NCI-H2029 treated with DMSO at 0.1 percent for 48 hours (cell line): ENCODE measurements at regions not wholly inside any gene's neighbourhood (a gene's known extent, or its start where the extent isn't known, plus 50 kb on each side); places are given as distances from the start of the nearest gene placed in this dataset.

ENCODE experiments used
- DNase-seq: peaks from one replicate; lab custom pipeline; 2025; lab: John Stamatoyannopoulos, UW

DNA sequence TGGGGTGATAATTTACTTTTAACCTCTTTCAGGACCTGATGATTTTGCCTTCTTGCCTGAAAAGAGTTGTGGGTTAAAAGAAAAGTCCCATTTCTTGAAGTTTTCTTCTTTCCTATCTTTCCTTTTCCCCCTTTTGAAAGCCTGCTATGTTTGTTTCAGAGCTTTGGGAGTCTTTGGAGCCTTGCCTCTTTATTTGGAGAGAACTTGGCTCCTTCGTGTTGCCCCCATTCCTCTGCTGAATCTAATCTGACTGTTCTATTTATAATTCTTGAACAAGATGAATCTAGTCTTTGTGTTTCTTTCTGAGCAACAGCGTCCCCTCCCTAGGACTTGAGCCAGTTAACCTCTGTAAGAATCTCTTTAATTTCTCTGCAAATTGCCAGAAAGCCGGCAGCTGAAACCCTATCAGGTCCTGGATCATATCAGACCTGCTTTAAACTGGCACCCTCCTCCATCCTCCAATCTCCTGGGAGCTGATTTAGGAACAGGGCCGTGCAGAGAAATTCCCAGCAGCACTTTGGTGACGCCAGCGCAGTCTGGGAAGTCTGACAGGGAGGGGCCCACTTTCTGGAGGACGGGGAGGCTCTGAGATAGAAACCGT, 289.1 kb upstream of the SORL1-AS1 start:
- DNase-seq, result no peak

DNA sequence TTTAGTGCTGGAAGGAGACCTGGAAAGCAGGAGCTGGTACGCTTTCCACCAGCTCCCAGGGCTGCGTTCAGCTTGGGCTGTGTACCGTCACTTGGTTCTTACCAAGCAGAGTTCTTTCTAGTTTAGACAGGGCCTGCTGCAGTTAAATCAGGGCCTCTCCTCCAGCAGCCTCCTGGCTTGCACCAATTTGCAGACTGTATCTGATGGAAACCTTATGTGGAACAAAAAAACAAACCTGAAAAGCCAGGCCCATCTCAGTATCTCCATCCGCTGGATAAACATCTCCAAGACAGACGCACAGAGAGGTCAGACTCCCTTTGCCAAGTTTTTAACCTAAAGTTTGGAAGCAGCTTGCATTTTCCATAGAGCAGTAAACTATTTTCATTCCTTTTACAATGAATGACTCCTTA, 288.6 kb upstream of the SORL1-AS1 start:
- no peak for DNase-seq

DNA sequence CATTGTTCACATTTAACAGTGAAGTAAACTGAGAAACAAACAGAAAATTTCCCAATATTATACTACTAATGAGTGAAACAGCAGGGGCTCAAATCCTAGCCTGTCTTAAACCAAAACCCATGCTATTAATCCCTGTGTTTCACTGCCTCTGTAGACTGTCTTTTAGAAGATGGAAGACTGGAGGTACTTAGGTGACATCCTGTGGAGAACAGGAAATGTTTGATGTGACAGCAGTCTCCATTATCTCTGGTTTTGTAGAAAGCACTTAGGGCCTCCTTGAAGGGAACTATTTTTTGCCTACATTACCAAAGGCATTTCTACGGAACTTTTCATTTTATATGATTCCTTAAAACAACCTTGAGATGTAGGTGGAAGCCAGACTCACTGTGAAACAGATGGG, 288.1 kb upstream of the SORL1-AS1 start:
- no peak for DNase-seq

DNA sequence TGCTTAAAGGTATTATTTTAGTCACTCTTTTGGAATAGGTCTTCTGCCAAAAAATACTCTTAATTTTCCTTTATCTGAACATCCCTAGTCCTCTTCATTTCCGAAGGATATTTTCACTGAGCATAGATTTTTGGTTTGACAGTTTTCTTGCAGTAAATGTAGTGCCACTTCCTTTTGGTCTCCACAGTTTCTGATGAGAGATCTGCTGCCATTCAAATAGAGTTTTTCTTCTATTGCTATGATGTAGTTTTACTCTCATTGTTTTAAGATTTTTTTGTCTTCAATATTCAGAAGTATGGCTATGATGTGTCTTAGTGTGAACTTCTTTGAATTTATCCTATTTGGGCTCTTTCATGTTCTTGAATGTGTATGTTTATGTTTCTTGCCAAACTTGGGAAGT, 281.1 kb upstream of the SORL1-AS1 start:
- no peak for DNase-seq

DNA sequence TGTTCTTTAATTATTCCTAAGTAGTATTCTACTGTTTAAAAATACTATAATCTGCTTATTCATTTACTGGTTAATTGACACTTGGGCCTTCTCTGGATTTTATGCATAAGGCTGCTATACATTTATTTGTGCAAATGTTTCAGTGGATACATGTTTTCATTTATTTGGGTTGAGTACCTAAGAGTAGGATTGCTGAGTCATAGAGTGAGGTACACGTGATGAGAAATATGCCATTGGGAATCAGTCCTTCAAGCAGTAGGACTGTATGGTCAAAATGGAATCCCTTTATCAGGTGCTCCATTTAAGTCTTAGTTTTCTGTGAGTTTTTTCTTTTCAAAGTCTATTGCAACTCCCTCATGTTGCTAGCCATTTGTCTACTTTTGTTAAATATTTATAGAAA, 275.2 kb upstream of the SORL1-AS1 start:
- DNase-seq, result no peak

DNA sequence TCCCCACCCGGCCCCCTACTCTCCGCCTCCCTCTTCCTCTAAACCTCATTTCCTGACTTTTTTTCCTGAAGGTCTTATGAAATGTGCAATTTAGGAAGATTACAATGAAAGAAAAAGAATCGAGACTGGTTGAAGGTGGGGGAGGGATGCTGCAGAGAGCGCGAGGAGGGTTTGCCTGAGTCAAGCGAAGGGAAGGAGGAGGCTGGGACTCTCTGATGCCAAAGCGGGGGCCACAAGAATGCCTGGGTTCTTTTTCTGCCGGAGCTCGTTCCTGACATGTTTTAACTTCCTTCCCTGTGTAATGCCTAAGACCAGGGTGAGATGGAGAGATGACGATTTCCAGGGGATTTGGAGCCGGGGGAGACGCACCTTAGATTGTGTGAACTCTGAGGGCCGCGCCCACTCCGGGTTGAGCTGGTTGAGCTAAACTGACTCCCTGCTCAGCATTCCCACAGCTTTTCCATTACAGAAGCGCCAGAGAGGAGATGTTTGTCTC, 270.5 kb upstream of the SORL1-AS1 start:
- DNase-seq, result no peak

DNA sequence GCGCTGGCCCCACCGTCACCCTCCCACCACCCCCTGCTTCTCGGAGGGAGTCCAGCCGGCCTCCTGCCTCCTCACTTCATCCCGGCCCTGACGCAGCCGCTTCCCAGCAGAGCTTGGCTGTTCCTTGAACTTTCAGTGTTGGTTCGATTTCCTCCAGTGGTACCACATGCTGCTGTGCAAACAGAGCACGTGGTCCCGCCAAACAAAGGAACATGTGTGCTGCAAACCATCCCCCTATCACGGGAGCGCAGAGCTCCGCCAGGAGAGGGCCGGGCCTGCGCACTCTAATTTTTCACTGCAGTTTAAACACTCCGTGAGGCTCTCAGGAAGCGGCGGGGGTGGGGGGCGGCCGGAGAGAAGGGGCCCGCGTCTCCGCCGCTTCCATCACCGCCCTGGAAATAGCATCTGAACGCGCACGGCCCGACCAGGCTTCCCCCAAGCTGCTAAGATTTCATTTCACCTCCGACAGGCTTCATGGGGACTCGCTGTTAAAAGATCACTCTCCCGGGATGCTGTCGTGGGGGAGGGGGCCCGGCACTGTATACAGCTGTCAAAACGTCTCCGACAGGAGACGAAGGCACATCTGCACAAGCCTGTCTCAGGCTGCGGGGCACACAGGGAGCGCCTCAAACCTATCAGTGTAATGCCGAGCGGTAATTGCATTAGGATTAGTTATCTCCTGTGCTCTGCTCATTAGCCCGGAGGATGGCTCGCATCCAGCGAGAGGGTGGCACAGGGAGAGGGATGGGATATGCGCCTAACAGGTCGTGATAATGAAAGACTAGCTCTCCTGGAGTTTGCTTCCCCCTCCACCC, 269.9 kb upstream of the SORL1-AS1 start:
- DNase-seq, result peak; percentile 51

DNA sequence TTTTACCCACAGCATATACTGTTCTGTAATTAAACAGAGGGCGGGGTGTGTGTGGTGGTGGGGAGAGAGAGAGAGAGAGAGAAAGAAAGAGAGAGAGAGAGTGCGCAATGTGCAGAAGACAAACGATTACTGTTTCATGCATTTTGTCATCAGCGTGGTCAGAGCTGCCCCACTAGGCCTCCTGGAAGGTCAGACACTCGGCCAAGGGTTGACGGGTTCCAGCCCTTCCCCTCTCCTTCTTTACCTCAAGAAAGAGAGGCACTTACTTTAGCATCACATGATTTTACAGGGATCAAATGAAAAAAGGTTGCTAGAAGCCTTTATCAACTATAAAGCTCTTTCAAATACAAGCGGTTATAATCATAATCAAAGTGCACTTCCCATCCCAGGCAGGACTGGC, 269.2 kb upstream of the SORL1-AS1 start:
- no peak for DNase-seq

DNA sequence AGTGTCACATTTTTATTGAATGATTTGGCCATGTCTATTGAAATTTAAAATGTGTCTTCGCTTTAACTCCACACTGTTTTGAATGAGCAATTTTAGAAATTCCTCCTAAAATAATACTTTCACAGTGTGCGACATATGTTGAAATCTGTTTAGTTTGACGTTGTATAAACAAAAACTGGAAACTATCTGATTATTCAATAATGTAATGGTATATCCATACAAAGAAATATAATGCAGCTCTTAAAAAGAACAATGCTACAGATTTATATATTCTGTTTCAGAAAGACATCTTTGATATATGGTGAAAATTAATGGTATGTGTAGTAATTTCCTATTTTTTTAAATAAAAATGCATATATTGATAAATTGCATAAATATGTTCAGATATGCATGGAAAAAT, 268.7 kb upstream of the SORL1-AS1 start:
- no peak for DNase-seq

DNA sequence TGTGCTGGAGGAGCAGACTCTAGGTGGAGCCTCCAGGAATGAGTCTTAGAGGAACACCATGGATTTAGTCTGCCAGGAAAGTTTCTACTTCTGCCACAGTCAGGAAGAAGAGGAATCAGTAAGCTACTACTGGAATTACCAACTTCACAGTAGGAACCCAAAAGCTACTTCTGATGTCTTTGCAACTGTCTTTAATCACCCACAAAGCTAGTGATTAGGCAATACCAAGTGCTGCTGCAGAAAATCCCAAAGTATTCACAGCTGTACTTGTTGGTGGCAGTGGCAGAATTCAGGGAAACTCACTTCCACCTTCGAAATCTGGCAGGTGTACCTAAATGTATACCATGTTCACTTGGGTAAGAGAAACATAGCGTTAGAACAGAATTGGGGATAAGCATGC, 264.5 kb upstream of the SORL1-AS1 start:
- no peak for DNase-seq

DNA sequence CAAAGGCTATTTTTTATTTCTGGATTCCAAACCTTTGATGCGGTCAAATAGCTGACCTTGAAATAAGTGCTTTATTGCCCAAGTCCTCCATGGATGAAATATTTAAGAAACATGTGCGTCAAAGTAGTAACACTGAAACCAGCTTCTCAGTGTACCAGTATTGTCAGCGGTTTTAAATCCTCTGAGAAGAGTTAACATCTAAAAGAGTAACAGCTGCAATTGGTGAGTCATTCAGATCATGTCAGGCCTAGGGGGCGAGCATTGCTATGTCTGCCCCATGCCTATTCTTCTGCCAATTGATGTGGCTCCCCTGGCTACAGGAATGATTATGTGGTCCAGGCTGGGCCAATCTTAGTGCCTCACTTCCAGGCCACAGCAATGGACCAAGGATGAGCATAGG, 263.3 kb upstream of the SORL1-AS1 start:
- DNase-seq, result no peak

DNA sequence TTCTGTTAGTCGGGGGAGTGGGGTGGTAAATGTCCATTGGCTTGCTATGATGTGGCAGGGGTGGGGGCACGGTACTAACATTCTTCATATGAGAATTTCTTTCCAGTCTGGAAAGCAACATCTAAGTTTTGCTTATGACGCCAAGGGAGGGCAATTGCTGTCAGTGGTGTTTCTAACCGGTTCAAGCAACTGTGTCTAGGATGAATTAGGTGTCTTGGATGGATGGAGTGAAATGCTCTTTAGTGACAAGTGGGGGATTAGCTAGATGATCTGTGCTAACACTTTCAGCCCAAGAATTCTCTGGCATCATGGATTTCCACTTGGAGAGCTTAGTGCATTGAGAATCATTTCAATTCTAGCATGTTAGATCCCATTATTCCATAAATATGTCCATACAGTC, 262.6 kb upstream of the SORL1-AS1 start:
- no peak for DNase-seq

DNA sequence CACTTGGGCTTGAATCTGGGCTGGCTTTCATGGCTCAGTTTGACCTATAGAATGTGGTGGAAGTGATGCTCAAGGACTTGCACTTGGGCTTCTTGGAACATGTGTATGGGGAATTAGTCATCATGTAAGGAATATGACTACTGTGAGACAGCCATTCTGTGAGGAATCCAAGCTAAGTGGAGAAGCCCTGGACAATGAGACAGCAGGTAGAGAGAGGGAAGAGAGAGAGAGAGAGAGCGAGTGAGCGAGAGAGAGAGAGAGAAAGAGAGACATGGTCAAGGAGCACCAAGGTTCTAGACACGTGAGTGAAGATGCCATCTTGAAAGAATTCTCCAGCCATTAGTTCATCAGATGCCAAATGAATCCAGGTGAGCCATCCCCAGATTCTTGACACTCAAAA, 261.6 kb upstream of the SORL1-AS1 start:
- DNase-seq, result no peak

DNA sequence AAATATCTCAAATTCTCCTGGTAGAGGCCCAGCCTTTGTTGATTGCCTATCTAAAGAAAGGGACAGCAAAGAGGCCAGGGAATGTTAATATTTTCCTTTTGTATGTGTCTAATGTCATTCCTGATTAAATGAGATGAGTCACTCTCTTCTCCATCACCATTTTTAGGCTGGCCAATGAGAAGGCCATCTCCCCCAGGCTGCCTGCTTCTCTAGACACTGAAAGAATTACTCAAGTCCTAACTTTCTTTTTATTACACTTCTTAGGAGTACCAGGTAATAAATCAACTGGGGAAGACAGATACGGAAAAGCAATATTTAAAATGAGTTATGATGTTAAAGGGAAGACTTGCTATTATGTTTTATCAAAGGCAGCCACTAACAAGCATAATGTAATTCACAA, 259.2 kb upstream of the SORL1-AS1 start:
- DNase-seq, result no peak

DNA sequence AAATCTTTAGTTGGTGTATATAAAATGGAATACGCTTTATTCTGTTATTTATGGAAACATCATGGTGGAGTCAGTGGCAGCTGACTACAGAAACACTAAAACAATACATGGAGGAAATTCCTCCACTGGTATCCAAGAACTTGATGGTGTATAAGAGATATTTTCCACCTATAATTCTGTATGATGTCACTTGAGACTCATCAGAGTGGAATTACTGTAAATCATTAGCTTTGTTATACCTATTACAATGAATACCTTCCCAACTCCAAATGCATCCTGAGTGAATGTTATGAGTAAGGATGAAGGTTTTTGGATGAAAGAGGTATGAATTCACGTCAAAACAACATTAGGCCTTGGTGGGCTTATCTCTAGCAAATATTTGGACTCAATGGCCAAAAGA, 258.5 kb upstream of the SORL1-AS1 start:
- no peak for DNase-seq

DNA sequence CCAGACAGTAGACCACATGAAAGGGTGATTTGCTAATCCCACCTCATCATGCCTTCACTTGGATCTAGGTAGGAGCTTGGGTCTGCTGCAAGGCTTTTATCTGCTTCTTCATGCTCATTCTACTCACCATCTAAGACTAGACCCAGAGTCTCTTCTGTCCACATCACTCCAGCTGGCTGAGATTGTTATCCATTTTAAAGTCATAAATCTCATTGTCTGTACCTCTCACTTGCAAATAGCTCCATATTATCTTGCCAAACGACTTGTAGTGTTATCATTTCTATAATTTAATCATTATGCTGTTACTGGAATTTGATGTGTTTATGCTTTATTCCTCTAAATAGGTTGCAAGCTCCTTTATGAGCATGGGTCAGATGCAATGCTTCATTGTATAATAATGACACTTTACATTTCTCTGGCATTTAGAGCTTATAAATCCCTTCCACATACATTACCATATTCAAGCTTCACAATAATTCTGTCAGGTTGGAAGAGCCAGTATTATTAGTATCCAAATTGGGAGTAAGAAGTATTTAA, 254.2 kb upstream of the SORL1-AS1 start:
- DNase-seq, result no peak

DNA sequence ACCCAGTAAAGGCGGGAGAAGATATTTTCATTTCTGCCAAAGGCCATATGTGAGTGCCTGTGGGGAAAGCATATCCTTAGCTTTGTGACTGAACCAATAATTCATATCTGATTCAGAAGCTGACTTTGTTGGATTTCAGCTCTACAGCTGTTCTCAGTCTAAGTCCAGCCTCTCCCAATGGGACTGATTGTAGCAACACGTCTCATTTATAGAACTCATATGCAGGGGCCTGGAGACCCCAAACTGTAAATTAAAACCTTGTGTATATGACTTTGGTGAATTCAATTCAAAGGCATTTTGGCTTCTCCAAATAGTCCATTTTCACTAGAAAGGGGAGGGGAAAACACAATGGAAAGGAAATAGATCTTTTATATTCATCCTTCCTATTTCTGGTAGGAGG, 250.4 kb upstream of the SORL1-AS1 start:
- no peak for DNase-seq

DNA sequence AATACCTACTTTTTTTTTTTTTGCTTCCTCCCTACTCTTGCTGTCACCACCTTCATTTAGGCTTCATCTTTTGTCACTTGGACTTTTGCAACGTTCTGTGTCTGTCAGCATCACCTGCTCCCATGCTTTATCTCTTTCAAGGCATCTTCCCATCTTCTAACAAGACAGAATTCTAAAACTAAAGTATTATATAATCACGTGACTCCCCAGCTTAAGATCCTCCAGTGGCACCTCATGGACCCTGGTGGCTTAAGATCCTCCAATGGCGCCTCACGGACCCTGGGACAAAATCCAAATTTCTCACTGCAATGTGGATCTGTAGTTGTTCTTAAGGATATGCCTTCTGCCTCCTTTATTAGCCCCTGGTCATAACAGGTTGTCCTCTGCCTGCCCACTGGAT, 248.2 kb upstream of the SORL1-AS1 start:
- DNase-seq, result no peak

DNA sequence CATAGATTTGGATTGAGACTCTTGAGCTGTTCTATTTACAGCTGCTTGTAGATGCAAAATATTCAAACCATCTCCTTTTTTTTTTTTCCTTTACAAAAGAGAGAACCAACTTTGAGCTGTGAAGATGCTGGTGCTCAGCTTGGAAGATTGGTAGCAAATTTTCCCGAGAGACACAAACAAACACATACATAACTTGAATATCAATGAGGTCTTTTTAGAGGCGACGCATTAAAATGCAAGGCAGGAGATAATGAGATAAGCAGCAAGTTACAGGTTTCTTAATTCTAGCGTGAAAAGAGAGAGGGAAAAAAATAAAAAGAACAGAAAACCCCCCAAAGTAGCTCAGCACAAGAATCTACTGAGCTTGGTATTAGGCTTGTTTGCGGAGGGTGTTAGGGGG, 247.0 kb upstream of the SORL1-AS1 start:
- no peak for DNase-seq

DNA sequence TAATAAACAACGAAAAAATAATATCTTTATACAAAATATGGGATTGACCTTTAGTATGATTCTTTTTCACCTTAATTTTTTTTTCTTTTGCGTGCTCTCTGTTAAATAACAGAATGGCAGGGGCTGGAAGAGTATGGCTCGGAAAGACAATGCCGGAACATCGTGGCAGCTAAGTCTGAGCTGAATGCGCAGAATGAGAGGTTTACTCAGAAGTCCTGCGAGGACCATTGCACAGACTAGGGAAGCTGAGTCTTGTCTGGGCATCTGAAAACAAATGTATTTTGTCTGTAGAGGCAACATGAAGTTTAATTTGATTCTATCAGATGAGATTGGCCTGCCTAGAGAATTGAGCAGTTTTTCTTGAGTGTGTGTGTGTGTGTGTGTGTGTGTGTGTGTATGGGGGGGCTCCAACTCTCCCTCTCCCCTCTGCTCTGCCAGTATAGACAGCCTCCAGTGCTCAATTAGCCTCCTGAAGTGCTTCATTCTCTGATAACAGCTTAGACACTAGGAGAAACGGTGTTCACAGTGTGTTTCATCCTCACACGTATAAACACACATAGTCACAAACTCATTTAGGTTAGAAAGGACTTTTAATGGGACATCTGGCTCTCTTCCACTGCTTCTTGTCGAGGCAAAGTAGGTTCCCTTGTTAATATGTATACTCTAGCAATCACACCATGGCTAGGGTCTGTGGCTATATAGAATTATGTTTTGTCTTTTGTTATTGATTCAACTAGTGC, 244.3 kb upstream of the SORL1-AS1 start:
- DNase-seq, result no peak

DNA sequence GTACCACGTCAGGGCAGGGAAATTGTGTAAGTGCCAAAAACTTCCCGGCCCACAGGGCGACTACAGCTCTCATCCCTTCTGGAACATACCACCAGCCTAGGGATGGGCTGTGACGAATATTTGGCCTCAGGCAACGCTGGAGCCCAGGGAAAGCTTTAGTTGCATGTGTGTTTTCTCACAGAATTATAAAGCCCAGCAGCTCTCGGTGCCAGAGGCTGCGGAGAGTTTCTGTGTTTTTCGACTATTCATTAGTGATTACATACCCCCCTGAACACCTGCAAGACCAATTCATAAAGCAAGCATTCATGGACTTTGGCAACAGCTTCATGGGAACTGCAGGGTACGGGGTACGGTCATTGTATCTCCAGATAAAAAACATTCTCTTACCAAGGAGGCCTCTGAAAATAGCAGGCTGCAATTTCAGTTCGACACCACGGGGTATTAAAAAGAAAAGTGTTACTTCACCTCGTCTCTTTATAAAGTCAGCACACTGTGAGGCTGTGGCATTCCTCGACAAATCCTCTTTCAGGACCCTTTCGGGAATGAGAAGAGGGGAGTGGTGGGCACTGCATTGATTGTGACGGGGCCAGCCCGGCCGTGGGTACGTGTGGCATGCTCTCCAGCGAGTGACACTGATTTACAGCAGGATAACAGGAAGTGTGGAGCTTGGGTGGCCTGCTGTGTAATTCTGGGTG, 243.6 kb upstream of the SORL1-AS1 start:
- DNase-seq, result no peak

DNA sequence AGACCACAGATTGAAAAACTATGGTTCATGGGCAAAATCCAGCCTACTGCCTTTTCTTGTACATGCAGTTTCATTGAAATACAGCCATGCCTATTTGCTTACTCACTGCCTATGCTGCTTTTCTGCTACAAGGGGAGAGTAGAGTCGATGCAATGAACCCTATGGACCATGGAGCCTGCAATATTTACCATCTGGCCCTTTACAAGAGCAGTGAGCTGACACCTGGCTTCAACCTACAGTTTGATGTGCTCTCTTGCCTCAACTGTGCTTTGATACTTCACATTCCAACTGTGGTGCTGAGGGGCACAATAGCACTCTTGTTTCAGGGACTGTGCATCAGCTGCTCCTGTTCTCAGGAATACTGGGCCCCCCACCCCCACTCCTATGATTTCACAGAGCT, 239.5 kb upstream of the SORL1-AS1 start:
- no peak for DNase-seq
